NCI-H187 treated with DMSO at 0.1 percent for 48 hours (cell line): ENCODE measurements at regions not wholly inside any gene's neighbourhood (a gene's known extent, or its start where the extent isn't known, plus 50 kb on each side); places are given as distances from the start of the nearest gene placed in this dataset.

Experiments used
- DNase-seq: peaks from one replicate; lab custom pipeline; 2025; lab: John Stamatoyannopoulos, UW

DNA sequence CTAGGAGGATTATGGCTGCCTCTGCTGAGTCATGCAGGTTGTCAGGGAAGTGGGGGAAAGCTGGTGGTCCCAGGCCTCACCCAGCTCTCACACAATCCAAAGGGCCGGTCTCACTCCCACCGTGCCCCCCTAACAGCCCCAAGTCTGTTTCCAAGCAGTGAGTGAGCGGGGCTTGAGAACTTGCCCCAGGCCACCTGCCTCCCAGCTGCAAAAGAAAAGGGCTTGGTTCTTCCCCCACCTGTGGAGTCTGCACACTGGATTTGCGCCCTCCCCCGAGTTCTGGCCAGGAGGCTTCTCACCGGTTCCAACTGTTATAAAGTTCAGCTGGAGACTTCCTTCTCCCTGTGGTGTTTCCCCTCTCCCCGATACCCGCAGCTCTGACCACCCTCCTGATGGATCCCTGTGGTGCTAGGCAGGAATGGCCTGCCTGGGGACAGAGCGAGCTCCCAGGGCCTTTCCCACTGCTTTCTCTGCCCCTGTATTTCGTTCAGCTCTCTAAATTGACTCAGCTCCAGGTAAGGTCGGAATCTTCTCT is 222.3 kb downstream of the BARHL2 start:
- DNase-seq, result no peak

DNA sequence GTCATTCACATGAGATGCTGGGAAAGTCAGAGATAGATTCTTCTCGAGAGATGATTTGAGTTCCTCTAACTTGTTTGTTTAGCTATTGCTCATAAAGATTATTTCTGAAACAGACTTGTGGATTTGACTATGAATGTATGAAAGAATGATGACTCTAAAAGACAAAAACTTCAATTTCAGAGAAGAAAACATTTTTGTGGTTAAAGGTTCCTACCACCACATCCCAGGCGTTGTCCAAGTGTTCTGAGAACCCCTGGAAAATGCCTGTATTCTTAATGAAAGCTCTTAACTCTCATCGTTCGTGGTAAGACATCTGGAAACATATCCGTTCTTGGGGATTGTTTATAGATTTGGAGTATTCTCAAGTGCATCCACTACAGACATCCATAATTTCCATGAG is 228.7 kb downstream of the BARHL2 start:
- DNase-seq, result no peak

DNA sequence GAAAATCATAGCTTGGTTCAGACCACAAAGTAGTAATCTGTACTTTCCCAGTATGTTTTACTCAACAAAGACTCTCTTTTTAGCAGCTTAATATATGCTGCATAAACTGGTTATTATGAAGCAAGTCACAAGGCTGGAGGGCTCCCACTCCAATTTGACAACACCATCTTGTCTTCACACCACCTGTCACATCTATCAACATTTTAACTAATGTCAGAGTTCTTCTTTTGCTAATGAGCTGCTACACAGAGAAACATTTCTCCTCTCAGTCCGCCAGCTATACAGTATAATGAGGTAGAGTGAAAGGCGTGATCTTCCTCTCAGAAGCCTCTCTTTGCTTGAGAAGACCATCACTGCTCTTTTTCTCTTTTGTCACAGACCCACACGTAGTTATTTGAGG is 230.1 kb downstream of the BARHL2 start:
- no peak for DNase-seq

- DNase-seq, result no peak
Observed at GRCh38 chr1:90486134-90486824, 230.8 kb downstream of the BARHL2 start.

- DNase-seq, result no peak
Observed at GRCh38 chr1:90480271-90480835, 236.7 kb downstream of the BARHL2 start.

DNA sequence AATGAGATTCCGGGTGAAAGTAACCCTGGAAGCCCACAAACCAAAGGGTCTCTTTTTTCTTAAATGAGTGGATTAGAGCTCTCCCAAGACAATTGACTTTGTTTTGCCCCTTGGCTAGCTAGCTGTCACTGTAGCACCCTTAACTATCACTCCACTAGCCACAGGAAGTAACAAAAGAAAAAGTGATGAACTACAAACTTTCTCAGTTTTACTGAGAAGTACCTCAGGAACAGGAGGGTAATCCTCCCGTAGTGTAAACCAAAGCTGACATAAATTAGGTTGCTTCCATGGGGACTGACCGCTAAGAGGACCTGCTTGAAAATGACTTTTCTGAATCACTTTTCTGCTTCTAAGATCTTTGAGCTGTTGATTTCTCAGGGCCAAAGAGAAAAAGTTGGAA is 240.1 kb downstream of the BARHL2 start:
- no peak for DNase-seq

GRCh38 chr1:90476411-90476810 is 240.7 kb downstream of the BARHL2 start:
- DNase-seq, result no peak

DNA sequence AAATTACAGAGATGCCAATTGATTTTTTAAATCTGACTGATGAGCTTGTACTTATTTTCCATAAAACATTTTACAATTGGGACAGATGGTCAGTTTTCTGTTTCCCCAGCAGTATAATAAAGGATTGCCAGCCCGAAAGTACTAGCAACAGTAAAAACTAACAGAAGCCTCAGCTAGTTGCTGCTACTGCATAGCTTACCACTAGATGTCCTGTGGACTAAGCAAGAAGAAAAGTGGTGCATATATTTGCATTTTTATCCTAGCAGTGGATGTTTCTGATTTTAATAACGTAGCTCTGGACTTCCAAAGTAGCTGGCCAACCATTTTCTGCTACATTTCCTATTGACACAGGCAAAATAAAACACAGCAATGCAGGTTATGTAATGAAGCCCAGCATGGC is 241.5 kb downstream of the BARHL2 start:
- no peak for DNase-seq

DNA sequence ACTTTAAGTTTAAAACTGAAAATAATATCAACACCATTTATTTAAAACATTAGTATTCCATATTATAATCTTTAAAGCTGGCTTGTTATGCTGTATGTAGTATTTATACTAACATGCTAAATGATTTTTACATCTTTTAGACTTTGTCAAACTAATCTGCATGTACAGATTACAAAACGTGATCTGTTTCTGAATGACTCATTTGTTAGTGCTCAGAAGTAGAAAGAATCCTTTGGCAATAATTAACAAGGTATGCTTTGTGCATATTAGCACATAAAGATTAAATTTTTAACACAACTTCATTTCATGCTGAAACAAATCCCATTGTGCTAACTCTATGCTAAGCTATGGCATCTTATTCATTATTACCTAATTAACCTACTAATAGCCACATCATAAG is 242.4 kb downstream of the BARHL2 start:
- no peak for DNase-seq

DNA sequence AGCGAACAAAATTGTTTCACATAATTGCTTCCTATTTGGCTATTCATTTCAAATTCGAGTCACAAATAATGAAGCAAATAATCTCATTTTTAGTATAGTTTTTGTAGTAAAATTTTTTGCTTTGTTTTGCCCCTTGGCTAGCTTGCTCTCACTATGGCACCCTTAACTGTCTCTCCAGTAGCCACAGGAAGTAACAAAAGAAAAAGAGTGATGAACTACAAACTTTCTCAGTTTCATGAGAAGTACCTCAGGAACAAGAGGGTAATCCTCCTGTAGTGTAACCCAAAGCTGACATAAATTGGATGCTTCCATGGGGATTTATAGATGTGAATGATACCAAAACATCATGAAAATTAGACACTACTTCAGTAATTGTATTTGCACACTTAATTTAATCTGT is 242.9 kb downstream of the BARHL2 start:
- no peak for DNase-seq

DNA sequence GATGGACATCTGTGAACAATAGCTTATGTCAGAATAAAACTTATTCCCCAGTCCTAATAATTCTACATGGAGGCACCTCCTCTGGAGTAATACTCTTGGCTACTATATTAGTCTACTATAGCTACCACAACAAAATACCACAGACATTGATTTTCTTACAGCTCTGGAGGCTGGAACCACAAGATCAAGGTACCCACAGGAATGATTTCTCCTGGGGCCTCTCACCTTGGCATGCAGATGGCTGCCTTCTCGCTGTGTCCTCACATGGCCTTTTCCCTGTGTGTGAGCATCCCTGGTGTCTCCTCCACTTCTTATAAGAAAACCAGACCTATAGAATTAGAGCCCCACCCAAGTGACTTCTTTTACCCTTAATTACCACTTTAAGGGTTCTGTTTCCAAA is 244.3 kb downstream of the BARHL2 start:
- no peak for DNase-seq

GRCh38 chr1:90459570-90459969 is 257.5 kb downstream of the BARHL2 start:
- no peak for DNase-seq

DNA sequence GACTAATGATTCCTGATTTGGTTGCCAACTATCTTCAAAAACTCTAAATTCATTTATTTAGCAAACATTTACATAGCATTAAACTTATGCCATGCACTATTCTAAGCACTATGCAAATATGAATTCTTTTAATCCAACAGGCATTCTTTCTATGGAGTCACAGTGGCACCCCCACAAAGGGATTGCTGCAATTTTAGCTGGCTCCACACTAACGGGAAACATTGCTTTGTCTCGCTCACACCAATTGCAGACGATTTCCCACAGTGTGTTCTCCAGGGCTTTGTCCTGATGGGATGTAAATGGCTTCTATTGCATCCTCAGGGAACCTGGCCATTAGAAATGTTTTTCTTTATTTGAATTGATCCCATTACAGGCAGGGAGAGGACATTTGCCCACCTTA is 259.1 kb downstream of the BARHL2 start:
- no peak for DNase-seq

- DNase-seq, result no peak
Observed at GRCh38 chr1:90452491-90452890, 264.6 kb downstream of the BARHL2 start.

DNA sequence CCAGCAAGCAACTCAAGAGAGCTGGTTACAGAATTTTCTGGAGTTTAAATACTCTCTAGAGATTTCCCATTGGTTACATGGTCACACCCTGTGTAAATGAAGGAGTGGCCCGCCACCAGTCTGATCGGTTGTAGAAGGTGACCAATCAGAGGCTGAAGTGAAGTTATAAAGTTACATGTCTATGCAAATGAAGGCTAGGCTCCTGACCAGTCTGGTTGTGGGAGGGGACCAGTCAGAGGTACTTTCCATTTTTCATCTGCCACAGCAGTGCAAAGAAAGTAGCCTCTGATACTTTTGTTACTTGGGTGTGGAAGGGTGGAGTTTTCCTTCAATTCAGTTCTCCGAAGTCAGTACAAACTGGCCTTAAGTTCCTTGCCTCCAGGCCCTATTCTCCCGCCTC is 273.7 kb downstream of the BARHL2 start:
- DNase-seq, result no peak

GRCh38 chr1:90435351-90435750 is 281.8 kb downstream of the BARHL2 start:
- no peak for DNase-seq

DNA sequence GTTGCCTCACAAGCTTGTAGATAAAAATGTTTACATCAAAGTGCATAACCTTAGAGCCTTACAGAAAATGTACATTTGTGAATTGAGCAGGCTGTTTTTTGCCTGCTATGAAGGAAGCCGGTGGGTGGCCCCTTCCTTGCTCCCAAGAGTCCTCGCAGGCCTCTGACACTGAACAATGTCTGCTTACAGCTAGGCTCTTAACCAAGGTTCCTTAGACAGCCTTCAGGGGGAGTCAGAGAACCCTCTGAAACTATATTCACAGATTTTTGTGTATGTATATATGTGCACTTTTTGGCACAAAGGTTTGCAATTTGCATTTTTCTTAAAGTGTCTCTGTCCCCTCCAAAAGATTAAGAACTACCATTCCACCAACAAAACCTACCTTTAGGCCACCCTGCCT is 282.6 kb downstream of the BARHL2 start:
- no peak for DNase-seq

GRCh38 chr1:90417126-90417525 is 300.0 kb downstream of the BARHL2 start:
- DNase-seq, result no peak

GRCh38 chr1:90414201-90414600 is 302.9 kb downstream of the BARHL2 start:
- DNase-seq, result no peak

GRCh38 chr1:90413519-90413918 is 303.6 kb downstream of the BARHL2 start:
- DNase-seq, result peak; percentile 53

DNA sequence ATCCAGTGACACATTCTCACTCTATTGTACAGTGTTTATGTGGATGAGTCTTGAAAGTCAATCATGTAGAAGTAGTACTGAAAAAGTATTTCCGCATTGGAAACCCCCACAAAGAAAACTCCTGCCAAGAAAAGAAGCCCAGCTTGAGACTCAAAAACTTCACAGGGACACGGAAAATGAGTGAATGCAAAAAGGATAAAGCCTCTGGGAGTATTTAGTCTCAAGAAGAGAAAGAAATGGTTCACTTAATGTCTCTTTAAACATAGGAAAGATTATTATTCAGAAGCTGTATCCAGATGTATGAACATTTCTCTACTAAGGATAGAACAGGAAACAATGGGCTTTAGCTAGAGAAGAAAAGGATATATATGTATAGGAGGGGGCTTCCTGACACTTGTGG is 304.5 kb downstream of the BARHL2 start:
- DNase-seq, result no peak

DNA sequence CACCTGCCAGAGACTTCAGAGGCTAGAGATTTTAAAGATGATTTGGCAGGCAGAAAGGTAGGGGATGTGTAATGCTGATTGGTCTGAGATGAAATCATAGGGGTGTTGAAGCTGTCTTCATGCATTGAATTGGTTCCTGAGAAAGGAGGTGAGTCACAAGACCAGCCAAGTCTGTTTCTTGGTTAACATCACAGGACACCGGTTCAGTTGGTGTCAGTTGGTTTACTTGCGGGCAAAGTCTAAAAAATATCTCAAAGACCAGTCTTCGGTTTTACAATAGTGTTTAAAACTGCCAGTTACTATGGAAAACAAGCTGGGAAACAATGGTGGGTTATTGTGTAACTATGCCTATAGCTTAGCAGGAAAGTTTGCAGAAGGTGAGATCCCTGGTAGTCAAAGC is 305.9 kb downstream of the BARHL2 start:
- no peak for DNase-seq

GRCh38 chr1:90407737-90408136 is 309.4 kb downstream of the BARHL2 start:
- no peak for DNase-seq

GRCh38 chr1:90405726-90406125 is 311.4 kb downstream of the BARHL2 start:
- no peak for DNase-seq
